ENCODE measurements at regions not wholly inside any gene's neighbourhood (a gene's known extent, or its start where the extent isn't known, plus 50 kb on each side); places are given as distances from the start of the nearest gene placed in this dataset.

- TF ChIP-seq CTCF (IDR thresholded peaks at IDR 0.05) (no peak), POLR2A (IDR thresholded peaks at IDR 0.05) (no peak)
Measured at GRCh38 chr1:147811273-147811672, 50.9 kb upstream of the GJA5 start.

All from body of pancreas (tissue), 4 donors.